Stimulated activated CD8-positive, alpha-beta memory T cell treated with anti-CD3 and anti-CD28 coated beads, Interleukin-15, amount 100 ng/mL, for 1 hour (primary cell): ENCODE measurements at regions not wholly inside any gene's neighbourhood (a gene's known extent, or its start where the extent isn't known, plus 50 kb on each side); places are given as distances from the start of the nearest gene placed in this dataset.
"Not testable (repeated sequence)": the region's sequence is repeated elsewhere in the genome, so short reads cannot be mapped to it uniquely, and the experiment has no call there.

Experiments
- DNase-seq: peaks from one replicate; pipeline ENCODE4 v3.0.0-alpha.2; 2020; ENCODE audit warnings: low read depth

GRCh38 chr11:128156486-128156885 lies 430.9 kb downstream of the ETS1 start:
- no peak for DNase-seq

DNA sequence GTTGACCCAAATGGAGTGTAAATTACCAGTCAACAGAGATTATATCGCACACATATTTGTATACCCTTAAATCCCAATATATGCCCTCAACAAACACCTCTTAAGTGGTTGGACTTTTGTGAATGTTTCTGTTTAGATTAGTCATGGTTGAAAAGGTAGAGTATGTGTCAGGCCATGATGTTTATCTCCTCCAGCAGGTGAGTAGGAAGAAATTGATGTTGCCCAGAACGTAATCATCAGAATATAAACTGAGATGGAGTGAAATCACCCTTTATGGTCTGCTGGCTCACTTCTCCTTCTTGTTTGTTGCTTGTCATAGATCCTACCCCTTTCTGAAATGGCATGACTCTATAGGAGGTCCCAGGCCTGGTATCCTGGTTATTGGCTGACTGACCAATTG lies 431.8 kb downstream of the ETS1 start:
- no peak for DNase-seq

DNA sequence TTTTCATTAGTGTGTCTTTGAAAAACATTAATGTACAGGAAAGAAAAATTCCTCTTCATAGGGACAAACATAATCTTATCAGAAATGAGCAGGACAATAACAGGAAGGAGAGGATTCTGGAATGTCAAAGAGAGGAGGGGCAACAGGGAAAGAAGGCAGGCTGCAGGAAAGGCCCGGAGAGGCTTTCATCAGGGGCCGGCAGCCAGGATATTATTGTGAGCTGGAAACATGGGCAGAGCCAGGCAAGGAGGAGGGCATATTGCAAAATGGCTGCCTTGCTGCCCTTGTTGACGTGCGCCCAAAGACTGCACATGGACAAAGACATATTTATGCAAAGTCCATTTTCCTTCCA lies 433.7 kb downstream of the ETS1 start:
- no peak for DNase-seq

DNA sequence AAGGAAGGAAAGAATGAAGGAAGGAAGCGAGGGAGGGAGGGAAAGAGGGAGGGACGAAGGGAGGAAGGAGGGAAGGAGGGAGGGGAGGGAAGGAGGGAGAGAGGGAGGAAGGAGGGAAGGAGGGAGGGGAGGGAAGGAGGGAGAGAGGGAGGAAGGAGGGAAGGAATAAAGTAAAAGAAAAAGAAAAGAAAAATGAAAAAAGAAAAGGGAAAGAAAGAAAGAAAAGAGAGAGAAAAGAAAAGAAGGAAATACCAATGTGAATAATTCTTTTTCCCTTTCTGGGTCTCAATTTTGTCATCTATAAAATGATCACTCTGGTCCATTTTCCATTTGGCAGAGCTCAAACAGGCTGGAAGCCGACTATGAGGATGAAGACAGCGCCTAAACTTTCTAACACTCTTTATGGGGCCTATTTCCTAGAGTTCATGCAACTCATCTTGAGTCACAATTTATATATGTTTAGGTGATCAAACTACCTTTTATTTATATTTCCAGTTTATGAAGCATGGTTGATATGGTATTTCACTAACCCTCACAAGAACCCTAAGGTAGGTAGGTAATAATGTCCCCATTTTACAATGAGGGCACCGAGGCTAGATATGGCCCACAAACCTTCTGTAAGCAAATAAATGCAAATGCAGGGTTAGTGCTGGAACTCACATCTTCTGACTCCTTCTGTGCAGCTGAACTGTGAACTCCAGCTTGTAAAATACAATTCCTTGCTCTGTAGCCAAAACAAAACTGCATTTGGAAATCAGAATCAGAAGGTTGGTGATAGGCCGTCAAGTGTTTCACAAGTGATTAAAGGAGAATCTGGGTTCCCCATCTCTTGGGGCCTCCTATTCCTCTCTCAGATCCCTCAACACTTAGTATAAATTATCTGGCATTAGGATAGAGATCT lies 434.3 kb downstream of the ETS1 start:
- no peak for DNase-seq

GRCh38 chr11:128151780-128152179 lies 435.6 kb downstream of the ETS1 start:
- DNase-seq, result no peak

DNA sequence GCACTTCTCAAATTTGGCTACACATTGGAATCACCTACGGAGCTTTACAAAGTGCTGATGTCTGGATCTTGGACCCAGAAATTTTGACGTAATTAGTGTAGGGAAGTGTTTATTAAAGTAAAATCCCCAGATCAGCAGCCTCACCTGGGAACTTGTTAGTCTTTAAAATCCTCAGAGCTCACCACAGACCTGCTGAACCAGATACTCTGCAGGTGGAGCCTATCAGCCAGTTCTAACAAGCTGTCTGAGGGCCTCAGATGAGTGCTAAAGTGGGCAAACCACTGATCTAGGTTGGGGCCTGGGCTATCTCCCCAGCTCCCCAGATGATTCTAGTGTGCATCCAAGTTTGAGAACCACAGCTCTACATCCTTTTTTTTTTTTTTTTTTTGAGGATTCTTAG lies 436.0 kb downstream of the ETS1 start:
- no peak for DNase-seq

- no peak for DNase-seq
Measured at GRCh38 chr11:128148208-128148607, 439.1 kb downstream of the ETS1 start.

DNA sequence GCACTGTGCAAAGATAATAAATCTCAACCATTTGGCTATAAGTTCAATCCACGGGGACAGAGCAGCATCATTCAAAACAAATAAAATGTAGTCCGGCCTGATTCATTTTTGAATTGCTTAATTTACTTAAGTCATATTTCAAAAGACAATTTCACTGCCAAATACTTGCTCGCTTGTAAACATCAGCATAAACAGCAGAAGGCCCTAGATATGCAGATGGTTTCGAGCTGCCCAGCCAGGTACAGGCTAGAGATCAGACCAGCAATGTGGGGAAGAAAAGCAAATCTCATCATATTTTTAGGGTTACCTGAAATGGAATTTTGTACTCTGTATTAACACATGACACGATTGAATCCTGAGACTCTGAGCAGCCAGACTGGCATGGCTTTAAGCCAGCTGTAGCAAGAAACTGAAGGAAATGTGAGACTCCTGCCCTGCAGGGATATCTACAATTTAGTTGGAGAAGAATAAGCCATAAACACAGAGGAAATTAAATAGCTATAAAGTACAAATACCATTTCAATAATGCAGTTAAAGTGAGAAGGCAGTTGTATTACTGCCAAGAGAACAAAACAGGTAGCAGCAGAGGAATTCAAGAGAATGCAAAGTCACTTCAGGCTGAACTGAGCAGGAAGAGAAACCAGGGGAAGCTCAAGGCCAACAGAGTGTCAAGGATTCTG lies 440.3 kb downstream of the ETS1 start:
- no peak for DNase-seq

GRCh38 chr11:128140293-128140692 lies 447.1 kb downstream of the ETS1 start:
- not testable (repeated sequence) for DNase-seq

DNA sequence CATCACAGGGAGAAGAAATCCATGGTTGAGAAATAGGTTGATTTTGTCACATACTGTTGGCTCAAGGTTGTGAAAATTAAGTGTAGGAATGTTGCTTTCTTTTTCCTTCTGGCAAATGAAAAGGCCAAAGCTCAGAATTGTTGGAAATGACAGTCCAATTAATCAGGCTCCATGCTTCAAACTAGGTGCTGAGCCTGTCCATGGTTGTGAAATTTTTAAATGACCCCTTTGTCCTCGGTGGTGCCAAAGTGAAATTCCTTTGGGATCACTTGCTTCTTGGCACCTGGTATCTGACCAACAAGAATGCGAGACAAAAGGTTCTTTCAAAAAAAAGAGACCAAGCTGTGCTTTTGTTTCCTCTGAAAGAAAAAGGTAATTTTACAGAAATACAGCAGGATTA lies 451.9 kb downstream of the ETS1 start:
- no peak for DNase-seq

DNA sequence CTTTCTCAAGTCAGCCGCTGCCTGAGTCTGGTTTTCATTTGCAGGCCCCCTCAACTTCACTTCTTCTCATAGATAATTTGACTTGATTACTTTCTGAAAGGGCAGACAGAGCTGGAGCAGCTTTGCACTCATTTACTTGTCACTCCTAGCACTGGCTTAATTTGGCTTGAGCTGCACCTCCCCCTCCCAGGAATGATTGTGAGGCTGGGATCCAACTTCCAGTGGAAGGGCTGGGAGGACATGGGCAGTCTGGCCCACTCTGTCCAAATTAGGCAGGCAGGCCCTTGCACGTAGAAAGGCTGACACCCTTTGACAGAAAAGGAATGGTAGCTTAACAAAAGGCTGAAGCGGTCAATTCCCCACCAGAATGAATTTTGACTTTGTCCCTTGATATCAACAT lies 453.9 kb downstream of the ETS1 start:
- DNase-seq, result no peak

DNA sequence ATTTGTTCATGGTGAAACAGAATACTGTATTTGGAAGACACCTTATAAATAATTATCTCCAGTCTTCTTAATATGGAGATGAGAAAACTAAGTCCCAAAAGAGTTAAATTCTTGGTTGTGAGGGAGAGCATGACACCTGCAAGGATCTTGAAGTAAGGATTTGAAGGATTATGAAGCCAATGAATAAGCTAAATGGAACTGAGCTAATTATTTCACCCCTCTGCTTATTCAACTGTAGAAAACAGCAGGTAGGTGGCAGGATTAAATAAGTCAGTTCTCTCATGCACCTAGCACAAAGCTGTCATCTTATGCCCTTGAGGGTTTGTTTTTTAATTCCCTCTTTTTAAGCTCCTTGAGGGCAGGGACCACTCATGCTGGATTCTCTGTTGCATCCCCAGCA lies 457.3 kb downstream of the ETS1 start:
- DNase-seq, result no peak

- DNase-seq, result no peak
Measured at GRCh38 chr11:128125723-128126122, 461.6 kb downstream of the ETS1 start.

- DNase-seq, result no peak
Measured at GRCh38 chr11:128116885-128117284, 470.5 kb downstream of the ETS1 start.

GRCh38 chr11:128116447-128116846 lies 470.9 kb downstream of the ETS1 start:
- no peak for DNase-seq

DNA sequence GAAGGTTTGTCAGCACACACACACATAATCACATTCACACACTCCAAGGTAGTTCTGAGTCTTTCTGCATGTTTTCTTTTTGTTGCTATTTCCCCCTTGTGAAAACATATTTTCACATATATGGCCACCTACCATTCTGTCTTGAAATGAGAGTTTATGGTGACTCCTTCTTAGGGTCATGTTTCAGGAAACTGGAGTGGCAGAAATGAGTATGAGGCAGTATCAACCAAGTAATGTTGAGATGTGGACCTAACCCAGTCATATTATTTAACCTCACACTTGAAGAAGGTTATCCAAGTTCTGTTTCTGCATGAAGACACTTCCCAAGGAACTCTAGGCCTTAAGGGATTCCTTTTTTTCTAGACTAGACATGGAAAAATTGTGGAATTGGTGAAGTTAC lies 481.4 kb downstream of the ETS1 start:
- DNase-seq, result no peak

- DNase-seq, result no peak
Measured at GRCh38 chr11:128105511-128105910, 481.8 kb downstream of the ETS1 start.

GRCh38 chr11:128103278-128103873 lies 484.0 kb downstream of the ETS1 start:
- no peak for DNase-seq

DNA sequence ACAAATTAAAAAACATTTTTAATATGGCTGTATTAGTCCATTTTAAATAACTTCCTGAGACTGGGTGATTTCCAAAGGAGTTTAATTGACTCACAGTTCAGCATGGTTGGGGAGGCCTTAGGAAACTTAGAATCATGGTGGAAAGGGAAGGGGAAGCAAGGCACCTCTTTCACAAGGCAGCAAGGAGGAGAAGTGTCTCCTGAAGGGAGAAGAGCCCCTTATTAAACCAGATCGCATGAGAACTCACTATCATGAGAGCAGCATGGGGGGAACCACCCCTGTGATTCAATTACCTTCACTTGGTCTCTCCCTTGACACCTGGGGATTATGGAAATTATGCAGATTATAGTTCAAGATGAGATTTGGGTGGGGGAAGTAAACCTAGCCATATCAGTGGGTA lies 488.6 kb downstream of the ETS1 start:
- no peak for DNase-seq

- DNase-seq, result no peak
Measured at GRCh38 chr11:128095466-128095981, 491.8 kb downstream of the ETS1 start.

- DNase-seq, result no peak
Measured at GRCh38 chr11:128093689-128094088, 493.7 kb downstream of the ETS1 start.

DNA sequence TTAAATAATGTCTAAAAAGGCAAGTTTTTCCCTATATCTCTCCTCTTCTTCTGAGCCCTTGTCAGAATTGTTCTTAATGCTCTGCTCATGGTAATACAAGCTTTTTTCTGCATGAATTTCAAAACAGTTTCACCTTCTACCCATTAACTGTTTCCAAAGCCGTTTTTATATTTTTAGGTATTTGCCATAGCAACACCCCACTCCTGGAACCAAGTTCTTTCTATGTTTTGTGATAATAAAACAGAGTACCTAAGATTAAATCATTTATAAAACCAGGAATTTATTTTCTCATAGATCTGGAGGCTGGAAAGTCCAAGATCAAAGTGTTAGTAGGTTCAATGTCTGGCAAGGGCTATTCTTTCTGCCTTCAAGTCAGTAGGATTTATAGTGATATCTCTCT lies 497.4 kb downstream of the ETS1 start:
- no peak for DNase-seq

- no peak for DNase-seq
Measured at GRCh38 chr11:128086794-128087193, 500.6 kb downstream of the ETS1 start.
